BE2C (cell line): ENCODE measurements at regions not wholly inside any gene's neighbourhood (a gene's known extent, or its start where the extent isn't known, plus 50 kb on each side); places are given as distances from the start of the nearest gene placed in this dataset.

Experiments
- DNase-seq: peaks from one replicate; pipeline ENCODE4 v3.0.0-alpha.2; 2020
- H3K27me3 ChIP-seq: fragments of 250-450 bp; sonication (Bioruptor Pico); 2 replicates; pipeline ENCODE4 v1.5.1; 2020; ENCODE audit warnings: mild to moderate bottlenecking
- H3K36me3 ChIP-seq: fragments of 250-450 bp; sonication (Bioruptor Pico); 2 replicates; pipeline ENCODE4 v1.5.1; 2020; ENCODE audit warnings: mild to moderate bottlenecking
- H3K4me1 ChIP-seq: fragments of 250-450 bp; sonication (Bioruptor Pico); 2 replicates; pipeline ENCODE4 v1.5.1; 2020
- H3K4me3 ChIP-seq: 2 replicates; pipeline ENCODE4 v1.5.1; 2011; ENCODE audit warnings: low read depth, low read length
- H3K9me3 ChIP-seq: fragments of 250-450 bp; sonication (Bioruptor Pico); 2 replicates; pipeline ENCODE4 v1.5.1; 2020
- TF ChIP-seq, protein P1 (sequence below): IDR thresholded peaks from 2 replicates; pipeline ENCODE4 v1.5.1; 2012; ENCODE audit warnings: mild to moderate bottlenecking, low read depth, low read length

DNA sequence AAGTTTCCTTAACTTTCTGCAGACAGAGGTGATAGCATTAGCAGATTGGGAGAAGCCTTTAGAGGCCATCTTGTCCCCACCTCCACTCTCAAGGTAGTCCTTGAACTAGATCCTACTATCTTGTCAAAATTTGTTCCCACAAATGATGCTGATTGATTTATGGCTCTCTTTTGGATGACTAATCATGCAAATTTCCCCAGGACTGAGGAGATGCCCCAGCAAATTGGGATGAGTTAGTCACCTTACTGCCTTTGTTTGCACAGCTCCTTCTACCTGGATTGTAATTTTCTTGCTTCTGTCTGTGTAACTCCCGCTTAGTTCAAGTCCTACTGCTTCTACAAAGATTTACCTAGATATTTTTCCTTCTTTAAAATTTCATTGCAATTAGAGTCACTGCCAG, 391.4 kb upstream of the CADM1 start:
- TF ChIP-seq, protein P1, sequence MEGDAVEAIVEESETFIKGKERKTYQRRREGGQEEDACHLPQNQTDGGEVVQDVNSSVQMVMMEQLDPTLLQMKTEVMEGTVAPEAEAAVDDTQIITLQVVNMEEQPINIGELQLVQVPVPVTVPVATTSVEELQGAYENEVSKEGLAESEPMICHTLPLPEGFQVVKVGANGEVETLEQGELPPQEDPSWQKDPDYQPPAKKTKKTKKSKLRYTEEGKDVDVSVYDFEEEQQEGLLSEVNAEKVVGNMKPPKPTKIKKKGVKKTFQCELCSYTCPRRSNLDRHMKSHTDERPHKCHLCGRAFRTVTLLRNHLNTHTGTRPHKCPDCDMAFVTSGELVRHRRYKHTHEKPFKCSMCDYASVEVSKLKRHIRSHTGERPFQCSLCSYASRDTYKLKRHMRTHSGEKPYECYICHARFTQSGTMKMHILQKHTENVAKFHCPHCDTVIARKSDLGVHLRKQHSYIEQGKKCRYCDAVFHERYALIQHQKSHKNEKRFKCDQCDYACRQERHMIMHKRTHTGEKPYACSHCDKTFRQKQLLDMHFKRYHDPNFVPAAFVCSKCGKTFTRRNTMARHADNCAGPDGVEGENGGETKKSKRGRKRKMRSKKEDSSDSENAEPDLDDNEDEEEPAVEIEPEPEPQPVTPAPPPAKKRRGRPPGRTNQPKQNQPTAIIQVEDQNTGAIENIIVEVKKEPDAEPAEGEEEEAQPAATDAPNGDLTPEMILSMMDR: no peak
- Histone ChIP-seq H3K4me3 (no peak overlapping the region), H3K36me3 (no peaks in the 10 kb centered on the region), H3K4me1 (peaks cover 13% of the 10 kb centered on the region), H3K27me3 (no peaks in the 10 kb centered on the region), H3K9me3 (no peaks in the 10 kb centered on the region)
- DNase-seq: no peak

DNA sequence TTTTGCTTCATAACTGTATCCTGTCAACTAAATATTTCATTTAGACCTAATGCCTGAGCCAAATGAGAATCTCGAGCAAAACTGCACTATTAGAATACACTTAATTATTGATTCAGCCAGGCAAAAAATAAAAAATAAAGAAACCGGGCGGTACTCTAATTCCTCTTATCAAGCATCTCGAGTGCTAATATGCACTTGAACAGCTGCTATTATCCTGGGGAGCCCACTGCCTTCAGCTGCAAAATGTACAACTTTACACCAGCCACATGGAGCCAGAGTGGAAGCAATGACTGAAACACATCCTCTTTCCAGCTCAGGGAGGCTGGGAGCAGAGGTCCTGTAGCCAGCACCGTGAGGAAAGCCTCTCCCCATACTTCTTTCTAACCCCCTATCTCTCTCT, 390.0 kb upstream of the CADM1 start:
- H3K36me3 ChIP-seq: no peaks in the 10 kb centered on the region
- H3K4me3 ChIP-seq: no peak overlapping the region
- H3K27me3 ChIP-seq: no peaks in the 10 kb centered on the region
- H3K4me1 ChIP-seq: peaks cover 13% of the 10 kb centered on the region
- TF ChIP-seq, protein P1: no peak
- no peak for DNase-seq
- no peaks in the 10 kb centered on the region for H3K9me3 ChIP-seq

DNA sequence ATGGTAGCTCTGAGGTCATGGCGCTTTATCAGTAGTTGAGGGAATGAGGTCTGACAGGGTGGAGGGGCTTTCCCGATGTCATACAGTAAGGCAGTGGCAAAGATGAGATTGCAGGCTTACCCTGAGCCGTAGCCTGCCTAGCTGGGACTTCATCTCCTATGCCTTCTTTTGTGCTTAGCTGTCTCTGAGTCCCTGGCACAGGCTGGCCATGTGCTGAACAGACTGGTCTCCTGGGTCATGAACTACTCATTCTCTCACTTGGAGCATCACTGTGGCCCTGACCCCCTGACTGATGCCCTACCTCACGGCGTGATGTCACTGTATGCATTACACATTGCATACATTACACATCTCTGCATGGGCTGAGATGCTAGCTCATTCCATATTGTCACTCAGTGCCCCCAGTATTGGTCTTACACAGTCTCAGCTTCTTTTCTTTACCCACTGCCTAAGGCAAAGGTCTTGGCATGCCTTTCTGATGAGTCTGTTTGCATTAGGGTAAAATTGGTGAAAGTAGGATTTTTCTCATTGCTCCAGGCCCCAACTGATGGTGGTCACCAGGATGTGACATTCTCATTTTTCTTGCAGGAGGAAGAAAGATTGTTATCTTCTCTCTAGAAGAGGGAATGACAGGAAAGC, 389.4 kb upstream of the CADM1 start:
- Histone ChIP-seq H3K4me3 (no peak overlapping the region), H3K4me1 (peaks cover 13% of the 10 kb centered on the region), H3K9me3 (no peaks in the 10 kb centered on the region), H3K27me3 (no peaks in the 10 kb centered on the region), H3K36me3 (no peaks in the 10 kb centered on the region)
- no peak for DNase-seq
- TF ChIP-seq, protein P1: no peak

DNA sequence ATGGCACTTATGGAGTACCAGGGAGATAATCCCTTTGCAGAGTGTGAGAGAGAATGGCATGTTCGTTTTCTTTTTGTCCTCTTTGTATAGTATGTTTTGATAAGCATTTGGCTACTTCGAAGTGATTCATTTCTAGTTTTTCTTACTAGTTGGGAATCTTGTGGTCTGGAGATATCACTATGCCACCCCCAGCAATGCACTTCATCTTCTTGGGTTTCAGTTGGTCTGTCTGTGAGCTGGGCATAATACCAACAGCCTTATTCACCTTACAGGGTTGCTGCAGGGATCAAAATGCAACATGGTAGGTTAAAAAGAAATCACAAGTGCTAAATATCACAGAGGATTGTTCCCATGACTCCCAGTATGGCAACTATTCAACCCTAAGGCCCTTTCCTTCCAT, 387.8 kb upstream of the CADM1 start:
- Histone ChIP-seq H3K36me3 (no peaks in the 10 kb centered on the region), H3K4me1 (peaks cover 13% of the 10 kb centered on the region), H3K4me3 (no peak overlapping the region), H3K27me3 (no peaks in the 10 kb centered on the region), H3K9me3 (no peaks in the 10 kb centered on the region)
- TF ChIP-seq, protein P1: no peak
- no peak for DNase-seq

DNA sequence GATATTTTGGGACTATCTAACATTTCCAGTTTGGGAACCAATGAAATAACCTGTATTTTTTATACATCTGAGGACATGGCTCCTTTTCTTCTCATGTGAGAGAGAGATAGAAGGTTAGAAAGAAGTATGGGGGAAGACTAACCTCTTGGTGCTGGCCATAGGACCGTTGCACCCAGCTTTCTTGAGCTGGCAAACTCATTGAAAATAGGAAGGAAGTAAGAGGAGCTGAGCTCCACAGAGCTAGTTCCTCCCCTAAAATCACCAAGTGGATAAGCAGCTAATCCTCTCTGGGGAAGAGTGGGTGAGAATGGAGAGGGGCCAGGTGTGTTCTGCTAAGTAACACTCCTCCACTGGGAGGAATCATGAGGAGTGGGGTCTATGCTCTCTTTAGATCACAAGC, 387.4 kb upstream of the CADM1 start:
- TF ChIP-seq, protein P1: no peak
- no peak for DNase-seq
- Histone ChIP-seq H3K4me1 (peaks cover 13% of the 10 kb centered on the region), H3K4me3 (no peak overlapping the region), H3K9me3 (no peaks in the 10 kb centered on the region), H3K36me3 (no peaks in the 10 kb centered on the region), H3K27me3 (no peaks in the 10 kb centered on the region)

DNA sequence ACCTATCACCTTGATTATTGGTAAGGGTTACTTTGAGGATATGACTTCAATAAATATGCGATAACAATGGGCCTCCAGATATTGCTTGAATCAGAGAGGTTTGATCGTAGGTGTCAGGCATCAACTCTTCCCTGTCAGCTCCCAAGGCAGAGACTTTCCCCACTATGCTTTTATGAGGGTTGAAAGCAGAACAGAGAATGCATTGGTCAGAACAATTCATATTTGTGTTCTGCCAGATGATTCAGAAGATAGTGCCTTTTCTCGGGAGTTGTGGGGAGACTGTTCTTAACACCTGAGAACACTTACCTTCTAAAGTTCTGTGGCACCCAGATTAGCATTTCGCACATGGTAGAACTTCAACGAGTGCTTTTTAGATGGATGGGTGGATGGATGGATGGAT, 386.3 kb upstream of the CADM1 start:
- TF ChIP-seq, protein P1: no peak
- Histone ChIP-seq H3K9me3 (no peaks in the 10 kb centered on the region), H3K36me3 (no peaks in the 10 kb centered on the region), H3K27me3 (no peaks in the 10 kb centered on the region), H3K4me3 (no peak overlapping the region), H3K4me1 (peaks cover 13% of the 10 kb centered on the region)
- no peak for DNase-seq
